GM18502 (cell line): ENCODE measurements at regions not wholly inside any gene's neighbourhood (a gene's known extent, or its start where the extent isn't known, plus 50 kb on each side); places are given as distances from the start of the nearest gene placed in this dataset.

Experiments used
- ATAC-seq: cut with Tn5 transposase; IDR thresholded peaks from one replicate; pipeline ENCODE4 v1.9.1; 2021; ENCODE audit warnings: mild to moderate bottlenecking; ENCODE audit not compliant: unreplicated experiment, poor library complexity

DNA sequence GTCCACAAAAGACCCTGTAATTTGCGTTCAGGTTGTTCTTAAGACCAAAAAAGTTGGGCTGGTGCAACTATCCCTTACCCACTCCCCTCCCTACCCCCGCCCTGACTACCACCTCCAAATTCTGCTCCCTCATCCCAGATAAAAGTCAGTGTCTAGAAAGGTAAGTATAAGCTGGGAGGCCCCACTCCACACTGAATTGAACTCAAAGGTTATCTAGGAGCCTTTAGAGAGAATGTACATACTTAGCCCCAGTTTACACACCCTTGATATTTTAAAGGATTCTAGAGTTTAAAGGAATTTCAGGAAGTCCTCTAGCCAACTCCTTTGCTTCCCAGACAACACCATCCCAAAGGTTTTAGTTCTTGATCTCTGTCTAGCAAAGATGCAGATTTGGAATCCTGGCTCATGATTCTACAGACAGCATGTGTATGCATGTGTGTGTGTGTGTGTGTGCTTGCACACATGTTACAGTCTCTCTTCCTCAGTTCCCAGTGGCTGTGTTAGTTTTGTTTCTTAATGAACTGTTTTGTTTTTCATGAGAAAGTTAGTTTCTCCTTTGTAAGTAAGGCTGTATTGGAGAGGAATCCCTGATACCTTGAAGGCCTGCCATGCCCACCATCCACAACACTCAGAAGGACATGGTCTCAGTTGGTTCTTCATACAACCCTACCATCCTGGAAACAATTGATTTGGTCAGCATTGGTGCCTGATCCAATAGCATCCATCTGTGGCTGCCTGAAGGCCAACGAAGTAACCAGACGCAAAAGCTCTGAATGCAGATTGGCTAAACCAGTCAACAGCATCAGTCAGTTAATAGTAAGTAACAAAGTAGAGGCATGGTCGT lies 281.3 kb downstream of the SOX9 start:
- no peak for ATAC-seq

DNA sequence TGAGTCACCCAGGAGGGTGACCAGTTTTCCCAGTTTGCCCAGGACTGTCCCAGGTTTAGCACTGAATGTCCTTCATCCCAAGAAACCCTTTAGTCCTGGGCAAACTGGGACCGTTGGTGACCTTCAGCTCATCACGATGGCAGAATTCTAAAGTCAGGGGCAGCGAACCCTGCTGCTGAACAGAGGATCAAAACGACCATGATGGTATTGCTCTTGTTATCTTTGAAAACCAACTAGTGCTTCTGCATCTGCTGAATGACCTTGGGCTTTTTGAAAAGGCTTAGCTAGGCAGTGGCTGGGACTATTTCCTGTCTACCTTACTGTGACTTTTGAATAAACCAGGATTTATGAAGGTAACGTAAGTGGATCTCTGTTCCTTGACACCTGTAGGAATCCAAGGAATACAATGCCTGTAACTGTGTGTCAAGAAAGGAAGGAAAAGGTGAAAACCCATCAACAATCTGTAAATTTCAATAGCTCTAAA lies 281.9 kb downstream of the SOX9 start:
- ATAC-seq: no peak

DNA sequence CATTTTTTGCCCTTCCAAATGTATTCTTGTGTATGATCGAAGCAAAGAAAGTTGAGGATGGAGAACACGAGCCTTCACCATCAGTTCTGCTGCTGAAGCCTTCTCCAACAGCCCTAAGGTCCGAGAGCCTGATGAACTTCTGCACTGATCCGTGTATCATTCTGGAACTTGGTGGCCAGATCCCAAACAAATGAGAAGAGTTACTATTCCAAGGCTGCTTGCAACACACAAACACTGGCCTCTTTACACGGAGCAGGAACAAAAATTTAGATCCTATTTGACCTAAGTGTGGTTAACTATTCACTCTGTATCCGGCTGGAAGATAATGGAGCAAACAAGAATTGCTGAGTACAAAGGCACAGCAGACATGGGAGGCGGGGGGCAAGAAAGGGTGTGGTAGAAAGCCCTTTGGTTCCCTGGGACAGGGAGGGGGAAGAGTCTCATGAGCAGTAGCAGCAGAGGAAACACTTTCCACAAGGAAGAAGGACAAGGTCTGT lies 282.9 kb downstream of the SOX9 start:
- ATAC-seq: no peak

DNA sequence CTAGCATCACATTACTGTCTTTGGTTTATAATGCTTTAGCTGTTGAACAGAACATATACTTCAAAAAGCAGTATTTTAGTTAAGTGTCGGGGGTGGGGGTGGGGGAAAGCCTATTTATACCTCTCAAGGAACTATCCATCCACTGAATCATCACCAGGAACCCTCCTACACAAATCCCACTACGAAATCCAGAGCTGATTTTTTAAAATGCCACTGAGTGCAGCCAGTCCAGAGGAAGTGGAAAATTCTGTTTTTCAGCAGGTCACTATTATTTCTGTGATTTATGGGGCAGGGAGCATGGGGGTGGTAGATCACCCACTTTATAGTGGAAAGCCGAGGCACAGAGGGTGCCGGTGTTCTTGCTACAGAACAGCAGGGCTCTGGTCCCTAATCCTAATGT lies 284.1 kb downstream of the SOX9 start:
- no peak for ATAC-seq

DNA sequence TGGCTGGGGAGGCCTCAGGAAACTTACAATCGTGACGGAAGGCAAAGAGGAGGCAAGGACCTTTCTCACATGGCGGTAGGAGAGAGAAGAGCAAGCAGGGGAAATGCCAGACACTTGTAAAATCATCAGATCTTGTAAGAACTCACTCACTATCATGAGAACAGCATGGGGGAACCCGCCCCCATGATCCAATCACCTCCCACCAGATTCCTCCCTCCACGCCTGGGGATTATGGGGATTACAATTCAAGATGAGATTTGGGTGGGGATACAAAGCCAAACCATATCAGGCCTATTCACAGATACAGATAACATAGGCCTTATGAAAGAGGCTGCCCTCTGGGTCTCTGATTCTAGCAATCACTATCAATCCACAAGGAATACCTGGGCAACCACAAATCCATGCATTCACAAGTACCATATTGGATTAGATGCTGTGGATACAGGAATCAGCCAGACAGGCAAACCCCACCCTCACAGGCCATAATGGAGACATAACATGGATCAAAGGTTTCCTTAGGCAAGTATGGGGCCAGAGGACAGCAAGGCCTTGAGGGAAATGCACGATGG lies 284.9 kb downstream of the SOX9 start:
- ATAC-seq: no peak

DNA sequence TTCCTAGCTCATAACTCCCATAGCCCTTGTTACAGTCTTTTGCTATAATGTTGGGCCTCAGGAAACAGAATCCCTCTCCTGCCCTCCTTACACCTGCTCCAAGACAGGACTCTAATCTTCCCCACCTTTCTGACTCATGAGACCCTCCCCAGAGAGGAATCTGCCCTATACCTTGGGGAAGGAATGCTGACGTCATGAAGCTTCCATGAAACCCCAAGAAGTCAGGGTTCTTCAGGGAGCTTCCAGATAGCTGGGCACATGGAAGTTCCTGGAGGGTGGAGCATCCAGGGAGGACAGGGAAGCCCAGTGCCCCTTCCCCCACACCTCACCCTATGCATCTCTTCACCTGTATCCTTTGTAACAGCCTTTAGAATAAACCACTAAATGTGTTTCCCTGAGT lies 285.7 kb downstream of the SOX9 start:
- ATAC-seq: no peak

DNA sequence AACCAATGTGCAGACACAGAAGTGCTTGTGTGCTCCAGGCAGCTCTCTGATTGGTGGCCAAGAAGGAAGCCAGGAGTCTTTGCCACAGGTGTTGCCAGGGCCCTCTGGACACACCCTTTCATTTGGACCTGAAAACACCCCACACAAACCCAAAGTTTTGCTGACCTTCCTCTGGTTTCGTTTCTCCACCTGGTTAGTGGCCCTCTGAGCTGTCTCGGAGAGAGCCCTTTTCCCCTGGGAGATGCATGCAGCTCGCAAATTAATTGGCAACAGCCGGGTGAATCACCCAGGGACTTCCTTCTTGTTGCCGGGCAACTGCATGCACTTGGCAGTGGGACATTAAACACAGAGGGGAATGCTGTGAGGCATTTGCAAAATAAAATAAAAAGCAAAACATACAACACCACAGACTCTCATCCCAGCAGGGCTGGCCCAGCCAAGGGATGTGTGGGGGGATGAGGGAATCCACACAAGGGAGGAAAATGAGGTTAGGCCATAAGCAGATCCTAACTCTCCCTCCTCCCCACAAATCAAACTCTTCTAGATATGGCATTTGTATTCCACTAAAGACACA lies 286.6 kb downstream of the SOX9 start:
- peak; percentile 87 for ATAC-seq

DNA sequence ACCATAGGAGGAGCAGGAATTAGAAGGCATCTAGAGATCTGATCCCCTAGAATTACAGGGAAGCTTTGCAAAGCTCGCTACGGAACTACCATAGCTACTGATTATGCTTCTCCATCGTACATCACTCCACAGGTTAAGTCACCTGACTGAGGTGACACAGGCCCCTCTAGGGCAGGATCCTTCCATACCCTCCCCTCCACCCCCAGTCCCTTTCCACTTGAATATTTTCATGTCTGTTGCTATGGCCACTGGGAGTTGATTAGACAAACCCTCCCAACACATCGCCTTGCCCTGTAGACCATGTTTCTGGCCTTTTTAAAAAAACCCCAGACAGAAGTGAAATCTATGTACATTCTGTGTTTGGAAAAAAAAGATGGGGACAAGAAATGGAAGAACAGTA lies 287.1 kb downstream of the SOX9 start:
- no peak for ATAC-seq

DNA sequence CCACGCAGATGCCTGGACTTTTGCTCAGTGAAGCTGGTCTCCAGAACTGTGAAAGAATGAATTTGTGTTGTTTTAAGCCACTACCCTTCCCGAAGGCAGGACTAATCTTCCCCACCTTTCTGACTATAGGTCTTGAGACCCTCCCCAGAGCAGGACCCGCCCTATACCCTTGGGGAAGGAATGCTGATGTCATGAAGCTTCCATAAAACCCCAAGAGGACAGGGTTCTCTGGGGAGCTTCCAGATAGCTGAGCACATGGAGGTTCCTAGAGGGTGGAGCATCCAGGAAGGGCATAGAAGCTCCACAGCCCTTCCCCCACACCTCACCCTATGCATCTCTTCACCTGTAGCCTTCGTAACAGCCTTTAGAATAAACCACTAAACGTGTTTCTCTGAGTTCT lies 287.8 kb downstream of the SOX9 start:
- ATAC-seq: no peak

DNA sequence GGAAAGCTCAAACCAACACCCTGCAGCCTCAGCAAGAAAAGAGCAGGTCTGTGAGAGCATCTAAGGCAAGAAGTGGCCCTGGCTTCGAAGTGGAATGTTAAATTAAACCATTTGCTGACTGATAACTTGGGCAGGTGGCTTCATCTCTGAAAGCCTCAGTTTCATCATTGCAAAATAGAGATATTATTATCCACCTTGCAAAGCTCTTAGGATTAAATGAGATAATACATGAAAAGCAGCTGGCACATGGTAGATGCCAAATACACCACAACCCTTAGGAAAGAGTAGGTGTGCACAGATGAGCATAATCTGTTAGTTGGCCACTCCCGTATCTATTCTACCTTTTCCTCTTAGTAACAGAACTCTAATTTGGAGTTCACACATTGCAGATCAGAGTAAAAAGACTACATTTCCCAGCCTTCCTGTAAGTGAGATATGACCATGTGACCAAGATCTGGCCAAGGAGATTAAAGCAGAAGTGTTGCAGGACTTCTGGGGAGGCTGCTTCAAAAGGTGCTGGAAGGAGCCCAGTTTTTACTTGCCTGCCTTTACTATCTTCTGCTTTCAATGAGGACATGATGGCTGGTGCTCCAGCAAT lies 288.7 kb downstream of the SOX9 start:
- peak; percentile 56 for ATAC-seq

DNA sequence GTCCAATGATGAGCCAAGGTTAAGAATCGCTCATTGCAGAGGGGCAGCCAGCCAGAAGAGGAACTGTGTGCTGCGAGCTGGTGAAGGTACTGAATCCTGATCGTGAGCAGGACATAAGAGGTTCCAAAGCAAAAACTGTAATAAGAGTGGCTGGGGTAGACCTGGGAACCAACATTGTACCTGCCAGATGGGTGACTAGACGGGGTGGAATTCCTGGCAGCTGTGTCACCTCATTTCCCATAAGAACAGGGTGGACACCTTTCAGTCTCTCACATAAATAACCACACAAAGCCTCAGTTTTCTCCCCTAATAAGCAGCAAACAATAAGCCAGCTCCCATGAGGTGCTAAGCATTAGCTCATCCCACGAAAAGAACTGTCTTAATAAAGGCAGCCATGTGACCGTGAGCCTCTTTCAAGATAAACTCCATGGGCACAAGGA lies 290.3 kb downstream of the SOX9 start:
- no peak for ATAC-seq

DNA sequence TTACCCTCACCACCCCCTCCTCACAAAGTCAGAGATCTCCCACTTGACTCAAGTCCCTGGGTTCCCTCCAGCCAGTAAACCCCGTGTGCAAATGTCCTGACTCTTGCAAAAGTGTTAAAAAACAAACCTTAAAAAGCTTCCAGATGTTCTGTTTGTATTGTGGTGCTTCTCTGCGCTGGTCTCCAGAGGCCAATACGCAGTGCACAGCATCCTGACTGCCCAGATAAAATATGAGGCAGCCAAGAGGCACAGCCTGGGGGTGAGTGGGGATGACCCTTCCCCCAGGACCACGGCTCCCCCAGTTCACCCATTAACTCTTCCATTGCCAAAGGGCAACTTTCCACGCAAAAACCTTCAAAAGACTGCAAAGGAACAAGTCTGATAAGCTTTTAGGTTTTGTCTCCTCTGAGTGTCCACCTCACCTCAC lies 291.8 kb downstream of the SOX9 start:
- no peak for ATAC-seq

DNA sequence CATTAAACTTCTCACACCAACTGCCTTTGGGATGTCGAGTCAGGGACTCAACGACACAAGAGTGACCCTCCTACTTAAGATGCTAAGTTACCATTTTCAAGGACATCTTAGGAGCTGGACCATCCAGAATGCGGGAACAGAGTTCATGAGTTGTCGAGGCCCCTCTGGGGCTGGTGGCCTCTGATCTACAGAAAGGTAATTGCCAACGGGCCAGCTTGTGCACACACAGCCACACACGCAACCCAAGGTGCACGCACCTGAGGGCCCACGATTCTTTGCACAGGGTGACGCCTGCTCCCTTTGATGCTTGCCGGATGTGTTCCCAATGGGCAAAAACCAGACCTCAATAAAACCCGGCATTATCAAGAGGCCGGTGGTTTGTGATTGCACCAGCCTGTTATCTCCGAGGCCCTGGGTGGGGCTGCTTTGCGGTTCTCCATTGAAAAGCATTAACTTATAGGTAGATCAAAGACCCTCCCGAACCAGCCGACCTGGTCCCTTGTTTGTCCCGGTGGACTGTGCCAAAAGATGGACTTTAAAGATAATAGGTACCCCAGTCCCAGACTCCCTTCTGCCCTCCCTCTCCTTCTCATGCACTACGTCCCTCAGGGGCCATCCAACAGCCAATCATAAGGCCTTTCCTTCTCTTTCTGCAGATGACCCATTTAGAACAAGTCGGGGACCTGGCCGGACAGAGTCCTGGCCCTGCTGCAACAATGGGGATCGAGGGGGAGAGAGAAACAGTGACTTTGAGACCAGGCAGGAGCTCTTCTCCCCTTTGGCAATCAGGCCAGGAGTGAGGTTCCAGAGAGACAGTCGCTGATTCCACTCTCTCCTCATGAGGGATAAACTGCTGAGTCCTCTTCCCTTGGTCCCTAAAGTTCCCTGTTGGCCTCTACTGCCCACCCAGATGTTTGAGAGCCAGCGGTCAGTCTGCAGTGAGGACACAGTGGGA lies 292.5 kb downstream of the SOX9 start:
- no peak for ATAC-seq

DNA sequence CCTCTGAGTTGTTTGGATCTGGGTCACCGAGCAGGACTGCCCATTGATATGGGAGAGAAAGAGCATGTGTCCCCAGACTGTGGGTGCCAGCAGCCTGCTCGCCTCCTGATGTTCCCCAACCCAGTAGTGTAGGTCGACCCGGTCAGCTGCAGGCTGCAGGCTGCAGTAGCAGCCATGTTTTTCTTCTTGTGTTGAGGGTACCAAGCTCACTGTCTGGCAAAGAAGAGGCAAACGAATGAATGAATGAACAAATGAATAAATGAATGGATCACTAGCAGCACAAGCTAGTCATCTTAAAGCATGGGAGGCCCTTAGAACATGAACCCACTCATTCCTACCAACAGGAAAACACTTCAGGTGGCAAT lies 293.2 kb downstream of the SOX9 start:
- no peak for ATAC-seq

DNA sequence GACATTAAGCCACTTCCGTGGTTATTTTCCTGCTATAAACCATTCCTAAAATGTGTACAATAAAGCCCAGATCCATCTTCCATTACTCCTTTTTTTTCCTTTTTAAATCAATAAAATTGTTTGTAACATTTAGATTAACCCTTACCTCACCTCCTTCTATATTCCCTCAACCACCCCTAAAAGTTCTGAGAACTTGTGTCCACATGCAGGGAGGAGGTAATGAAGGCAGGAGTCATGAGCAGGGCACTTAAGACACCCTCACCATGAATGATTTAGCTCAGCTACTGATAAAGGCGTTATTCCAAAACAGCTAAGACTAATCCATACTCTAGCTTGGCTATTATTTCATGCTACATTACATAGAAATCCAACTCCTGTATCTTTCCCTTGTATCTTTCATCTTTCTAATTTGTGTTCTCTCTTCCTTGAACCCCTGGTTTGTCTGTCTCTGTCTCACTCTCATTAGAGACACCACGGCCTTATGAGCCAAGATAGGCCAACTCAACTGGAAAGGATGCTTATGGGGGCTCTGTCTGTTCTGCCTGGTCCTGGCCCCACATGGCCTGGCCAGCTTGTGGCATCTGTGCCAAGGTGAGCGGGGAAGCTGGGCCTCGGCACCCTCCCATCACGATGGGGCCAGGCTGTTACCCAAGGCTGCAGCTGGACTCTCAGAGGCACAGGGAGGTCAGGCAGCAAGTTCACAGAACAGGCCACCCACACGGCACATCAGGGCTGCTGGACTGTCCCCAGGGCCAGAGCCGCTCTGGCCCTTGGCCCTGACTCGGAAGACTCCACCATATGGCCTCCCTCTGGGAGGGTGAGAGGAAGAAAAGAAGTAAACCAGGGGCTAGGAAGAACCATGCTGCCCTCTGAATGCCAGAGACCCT lies 294.4 kb downstream of the SOX9 start:
- no peak for ATAC-seq

DNA sequence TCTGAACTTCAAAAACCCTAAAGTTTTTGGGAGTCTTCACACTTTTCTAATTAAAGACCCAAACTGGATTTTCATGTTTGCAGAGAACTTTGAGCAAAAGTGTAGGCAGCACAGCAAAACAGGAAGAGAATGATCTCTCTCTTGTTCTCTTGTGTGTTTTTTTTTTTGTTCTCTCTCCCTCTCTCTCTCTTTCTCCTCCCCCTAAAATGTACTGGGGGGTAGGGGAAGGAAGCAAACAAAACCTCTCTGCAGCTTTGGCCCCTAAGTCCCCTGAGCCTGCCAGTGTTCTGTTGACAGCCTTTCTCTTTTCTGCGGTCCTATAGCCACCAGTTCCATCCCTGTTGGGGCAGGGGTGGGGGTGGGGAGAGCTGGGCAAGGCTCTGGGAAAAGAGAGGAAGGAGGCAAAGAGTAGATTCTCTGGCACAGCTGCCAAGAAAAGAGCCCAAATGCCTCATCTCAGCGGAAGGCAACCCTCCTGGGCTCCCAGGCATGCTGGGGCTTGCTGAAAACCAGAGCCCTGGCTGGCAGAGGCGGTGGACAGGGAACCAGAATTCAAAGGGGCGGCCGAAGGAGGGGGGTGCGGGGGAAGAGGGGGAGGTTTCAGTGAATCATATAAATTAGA lies 295.3 kb downstream of the SOX9 start:
- ATAC-seq: no peak

DNA sequence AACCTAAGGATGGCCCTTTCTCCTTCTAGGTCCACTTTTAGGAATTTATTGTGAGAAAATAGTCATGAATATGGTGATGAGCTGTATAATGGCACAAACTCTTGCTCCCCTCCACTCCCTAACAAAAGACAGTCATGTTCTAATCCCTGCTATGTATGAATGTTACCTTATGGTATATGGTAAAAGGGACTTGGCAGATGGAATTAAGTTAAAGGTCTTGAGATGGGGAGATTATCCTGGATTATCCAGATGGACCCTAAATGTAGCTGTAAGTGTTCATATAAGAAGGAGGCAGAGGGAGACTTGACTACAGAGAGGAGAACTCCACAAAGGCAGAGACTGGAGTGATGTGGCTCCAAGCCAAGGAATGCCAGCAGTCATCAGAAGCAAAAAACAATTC lies 296.1 kb downstream of the SOX9 start:
- no peak for ATAC-seq

DNA sequence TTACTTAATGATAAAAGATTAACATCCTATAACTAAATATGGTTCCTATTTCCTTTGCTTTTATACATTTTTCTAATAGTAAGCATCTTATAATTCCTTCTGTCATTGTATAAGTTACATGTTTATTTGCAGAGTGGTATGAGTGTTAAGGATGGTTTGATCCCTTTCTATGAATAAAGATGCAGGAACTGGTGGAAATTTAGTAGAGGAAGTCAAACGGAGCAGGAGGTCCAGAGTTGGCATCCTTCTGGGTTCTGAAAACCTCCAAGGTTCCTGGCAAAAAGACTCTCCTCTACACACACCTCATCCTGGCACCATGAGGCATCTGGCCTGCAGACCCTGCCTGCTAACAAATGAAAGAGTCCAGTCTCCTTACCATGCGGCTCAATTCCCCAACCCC lies 296.8 kb downstream of the SOX9 start:
- ATAC-seq: no peak
